ENCODE measurements at regions not wholly inside any gene's neighbourhood (a gene's known extent, or its start where the extent isn't known, plus 50 kb on each side); places are given as distances from the start of the nearest gene placed in this dataset.

DNA sequence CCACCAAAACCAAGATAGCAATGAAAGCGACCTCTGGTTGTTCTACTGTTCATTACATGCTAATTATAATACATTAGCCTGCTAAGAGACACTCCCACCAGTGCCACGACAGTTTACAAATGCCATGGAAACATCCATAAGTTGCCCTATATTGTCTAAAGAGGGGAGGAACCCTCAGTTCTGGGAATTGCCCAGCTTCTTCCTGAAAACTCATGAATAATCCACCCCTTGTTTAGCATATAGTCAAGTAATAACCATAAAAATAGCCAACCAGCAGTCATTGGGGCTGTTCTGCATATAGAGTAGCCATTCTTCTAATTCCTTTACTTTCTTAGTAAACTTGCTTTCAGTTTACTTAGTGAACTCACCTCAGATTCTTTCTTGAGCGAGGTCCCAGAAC, 189.8 kb upstream of the SOX11 start:
- DNase-seq = no peak
- in situ Hi-C loops (cut with HindIII; ENCODE audit: low pct_ligation_motif_present, low pct_unique_long_range_greater_than_20kb, low sequenced_read_pairs) = no loop called here

DNA sequence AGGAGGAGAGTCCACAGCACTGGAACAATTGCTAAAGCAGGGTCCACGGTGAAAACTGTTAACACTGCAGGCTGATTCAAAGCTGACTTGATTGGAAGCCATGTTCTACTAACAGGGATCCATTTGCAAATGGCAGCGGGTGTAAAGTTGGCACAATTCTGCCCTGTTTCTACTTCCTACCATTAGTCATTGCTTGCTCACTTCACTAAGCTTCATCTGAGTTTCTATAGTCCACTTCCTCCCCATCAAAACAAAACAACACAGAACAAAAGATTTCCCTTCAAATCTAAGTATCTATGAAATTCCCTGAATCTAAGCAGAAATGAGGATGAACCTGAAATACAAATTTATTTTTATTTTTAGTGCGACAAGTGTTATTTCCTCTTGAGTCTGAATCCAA, 187.4 kb upstream of the SOX11 start:
- in situ Hi-C loops (cut with HindIII; ENCODE audit: low pct_ligation_motif_present, low pct_unique_long_range_greater_than_20kb, low sequenced_read_pairs) = no loop called here
- DNase-seq = no peak

DNA sequence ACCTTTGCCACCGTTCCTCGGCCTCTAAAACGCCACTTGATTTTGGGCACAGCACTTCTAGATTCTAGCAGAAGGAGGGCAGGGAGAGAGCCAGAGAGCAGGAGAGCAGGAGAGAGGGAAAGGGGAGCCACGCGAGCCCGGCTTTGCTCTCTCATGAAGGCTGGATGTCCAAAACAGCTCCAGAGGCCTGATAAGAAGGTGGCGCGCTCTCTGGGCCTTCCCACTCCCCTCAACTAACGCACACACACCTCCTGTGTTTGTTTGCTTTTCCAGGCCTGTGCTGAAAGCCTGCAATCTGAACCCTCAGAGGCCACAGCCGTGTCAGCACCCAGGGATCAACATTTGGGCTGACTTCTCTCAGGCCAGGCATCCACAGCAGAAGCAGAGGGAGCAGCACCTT, 184.8 kb upstream of the SOX11 start:
- no peak for DNase-seq
- in situ Hi-C loops (cut with HindIII; ENCODE audit: low pct_ligation_motif_present, low pct_unique_long_range_greater_than_20kb, low sequenced_read_pairs) = no loop called here

DNA sequence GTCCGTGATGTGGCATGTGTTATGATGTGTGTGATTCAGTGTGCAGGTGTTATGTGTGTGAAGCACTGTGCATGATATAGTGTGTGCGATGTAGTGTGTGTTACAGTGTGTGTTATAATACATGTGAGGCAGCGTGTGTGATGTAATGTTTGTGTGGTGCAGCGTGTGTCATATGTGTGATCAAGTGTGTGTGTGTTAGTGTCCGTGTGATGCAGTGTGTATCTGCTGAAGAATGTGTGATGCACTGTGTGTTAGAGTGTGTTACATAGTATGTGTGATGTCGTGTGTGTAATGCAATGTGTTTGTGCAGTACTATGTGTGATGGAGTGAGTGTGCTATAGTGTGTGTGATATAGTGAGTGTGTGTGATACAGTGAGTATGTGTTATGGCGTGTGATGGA, 182.8 kb upstream of the SOX11 start:
- in situ Hi-C loops (cut with HindIII; ENCODE audit: low pct_ligation_motif_present, low pct_unique_long_range_greater_than_20kb, low sequenced_read_pairs) = no loop called here
- DNase-seq = no peak

DNA sequence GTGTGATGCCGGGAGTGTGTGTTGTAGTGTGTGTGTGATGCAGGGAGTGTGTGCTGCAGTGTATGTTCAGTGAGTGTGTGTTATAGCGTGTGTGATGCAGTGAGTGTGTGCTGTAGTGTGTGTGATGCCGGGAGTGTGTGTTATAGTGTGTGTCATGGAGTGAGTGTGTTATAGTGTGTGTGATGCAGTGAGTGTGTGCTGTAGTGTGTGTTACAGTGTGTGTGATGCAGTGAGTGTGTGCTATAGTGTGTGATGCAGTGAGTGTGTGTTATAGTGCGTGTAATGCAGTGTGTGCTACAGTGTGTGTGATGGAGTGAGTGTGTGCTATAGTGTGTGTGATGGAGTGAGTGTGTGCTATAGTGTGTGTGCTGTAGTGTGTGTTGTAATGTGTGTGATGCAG, 182.1 kb upstream of the SOX11 start:
- in situ Hi-C loops (cut with HindIII; ENCODE audit: low pct_ligation_motif_present, low pct_unique_long_range_greater_than_20kb, low sequenced_read_pairs) = no loop called here

DNA sequence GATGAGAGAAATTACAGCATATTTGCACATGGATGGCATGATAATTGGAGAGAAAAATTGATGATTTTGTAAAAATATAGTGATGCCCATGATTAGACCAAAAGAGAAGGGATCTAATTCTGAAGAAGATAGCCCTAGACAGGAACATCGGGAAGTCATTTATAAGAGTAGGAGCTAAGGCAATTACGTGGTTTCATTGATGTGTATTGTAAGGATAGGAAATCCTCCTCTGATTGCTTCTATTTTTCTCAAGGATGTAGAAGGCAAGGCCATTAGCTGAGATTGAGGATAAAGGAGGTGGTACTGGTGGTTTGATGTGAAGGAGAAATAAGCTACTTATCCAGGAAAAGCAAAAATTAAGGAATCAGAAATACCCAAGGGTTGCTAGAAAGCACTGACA, 176.5 kb upstream of the SOX11 start:
- no peak for DNase-seq
- in situ Hi-C loops (cut with HindIII; ENCODE audit: low pct_ligation_motif_present, low pct_unique_long_range_greater_than_20kb, low sequenced_read_pairs) = no loop called here

More for the DNA sequence above, 182.1 kb upstream of the SOX11 start:
- DNase-seq = no peak

DNA sequence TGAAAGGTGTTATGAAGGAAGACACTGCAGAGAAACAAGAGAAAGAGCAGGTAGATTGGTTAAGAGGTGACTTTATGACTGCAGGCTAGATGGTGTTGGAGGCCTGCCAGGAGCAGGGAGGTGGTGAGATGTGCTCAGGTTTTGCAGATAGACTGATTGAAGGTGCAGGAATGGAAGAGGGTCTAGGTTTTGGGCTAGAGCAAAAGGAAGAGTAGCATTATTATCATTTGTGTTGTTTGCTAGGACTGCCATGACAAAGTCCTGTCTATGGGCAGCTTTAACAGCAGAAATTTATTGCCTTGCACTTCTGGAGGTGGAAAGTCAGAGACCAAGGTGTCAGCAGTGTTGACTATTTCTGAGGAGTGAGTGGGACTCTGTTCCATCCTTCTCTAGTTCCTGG, 172.9 kb upstream of the SOX11 start:
- no peak for DNase-seq
- in situ Hi-C loops (cut with HindIII; ENCODE audit: low pct_ligation_motif_present, low pct_unique_long_range_greater_than_20kb, low sequenced_read_pairs) = no loop called here

DNA sequence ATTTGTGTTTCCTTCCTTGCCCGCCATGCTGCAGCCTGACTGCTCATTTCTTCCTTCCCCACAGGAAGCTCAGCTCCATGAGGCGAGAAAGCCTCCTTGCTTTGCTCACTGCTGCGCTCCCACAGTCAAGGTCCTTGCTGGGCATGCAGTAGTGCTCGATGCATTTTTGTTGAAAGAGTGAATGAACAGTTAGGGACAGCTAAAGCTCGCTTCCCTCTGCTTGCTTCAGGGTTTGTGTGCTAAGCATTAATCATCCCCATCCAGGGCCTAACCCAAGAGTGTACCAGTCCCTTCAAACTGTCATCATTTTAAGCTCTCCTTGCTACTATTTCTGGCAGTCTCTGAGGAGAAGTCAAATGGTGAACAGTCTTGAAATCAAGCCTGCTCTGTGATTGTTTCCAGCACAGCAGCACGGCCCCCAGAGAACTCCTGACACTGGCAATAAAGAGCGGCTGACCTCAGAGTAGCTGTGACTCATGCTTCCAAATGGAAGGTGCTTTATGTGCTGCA, 171.7 kb upstream of the SOX11 start:
- in situ Hi-C loops (cut with HindIII; ENCODE audit: low pct_ligation_motif_present, low pct_unique_long_range_greater_than_20kb, low sequenced_read_pairs) = no loop called here
- DNase-seq = no peak

DNA sequence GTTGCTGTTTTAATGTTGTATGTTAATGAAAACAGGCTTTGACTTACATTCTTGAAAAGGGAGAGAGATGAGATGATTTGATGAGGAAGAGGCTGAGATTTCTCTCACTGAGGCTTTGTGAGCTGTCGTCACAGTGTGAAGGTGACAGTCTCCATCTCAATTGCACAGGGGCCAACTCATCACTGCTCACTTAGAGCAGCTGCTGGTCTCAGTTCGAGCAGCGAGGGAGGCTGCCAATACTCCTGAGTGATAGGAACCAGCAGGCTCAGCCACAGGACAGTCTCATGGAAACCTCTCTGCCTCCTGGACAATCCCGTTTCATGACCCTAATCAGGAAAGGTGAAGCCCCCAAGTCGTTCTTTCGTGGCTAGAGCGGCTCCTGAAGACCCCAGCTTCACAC, 170.7 kb upstream of the SOX11 start:
- DNase-seq = no peak
- in situ Hi-C loops (cut with HindIII; ENCODE audit: low pct_ligation_motif_present, low pct_unique_long_range_greater_than_20kb, low sequenced_read_pairs) = no loop called here

DNA sequence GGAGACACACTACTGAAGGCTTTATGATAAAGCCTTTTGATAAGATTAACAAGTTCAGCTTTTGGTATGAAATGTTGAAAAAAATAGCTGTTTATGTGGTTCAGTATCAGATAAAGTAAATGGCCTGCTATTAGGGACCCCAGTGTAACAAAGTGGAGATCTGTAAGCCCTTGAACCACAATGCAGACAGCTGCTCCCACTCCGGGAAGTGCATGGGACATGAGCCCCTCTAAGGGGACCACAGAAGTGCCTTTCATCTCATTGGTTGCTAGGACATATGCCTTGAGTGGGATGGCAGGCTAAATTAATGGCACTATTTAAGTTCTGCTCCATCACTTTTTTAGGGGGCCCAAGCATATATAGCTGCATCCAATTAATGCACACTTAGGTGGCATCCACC, 167.6 kb upstream of the SOX11 start:
- DNase-seq = no peak
- in situ Hi-C loops (cut with HindIII; ENCODE audit: low pct_ligation_motif_present, low pct_unique_long_range_greater_than_20kb, low sequenced_read_pairs) = no loop called here

DNA sequence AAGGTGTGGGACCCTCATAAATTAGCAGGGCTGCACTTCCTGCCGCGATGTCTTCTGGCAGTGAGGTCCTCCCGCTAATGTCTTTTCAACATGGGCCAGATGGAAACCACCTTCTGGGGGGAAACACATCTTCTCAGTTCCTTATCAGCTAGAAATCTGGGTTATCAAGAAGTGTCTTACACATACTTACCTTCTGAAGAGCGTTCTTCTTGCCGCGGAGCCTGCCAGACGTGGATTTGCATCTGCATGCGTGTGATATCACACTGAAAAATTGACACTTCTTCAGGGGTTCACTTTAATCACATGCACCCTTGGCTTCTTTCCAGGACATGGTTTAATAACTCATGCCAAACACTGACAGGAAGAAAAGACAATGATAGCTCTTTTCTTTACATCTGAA, 163.5 kb upstream of the SOX11 start:
- in situ Hi-C loops (cut with HindIII; ENCODE audit: low pct_ligation_motif_present, low pct_unique_long_range_greater_than_20kb, low sequenced_read_pairs) = no loop called here
- DNase-seq = no peak

DNA sequence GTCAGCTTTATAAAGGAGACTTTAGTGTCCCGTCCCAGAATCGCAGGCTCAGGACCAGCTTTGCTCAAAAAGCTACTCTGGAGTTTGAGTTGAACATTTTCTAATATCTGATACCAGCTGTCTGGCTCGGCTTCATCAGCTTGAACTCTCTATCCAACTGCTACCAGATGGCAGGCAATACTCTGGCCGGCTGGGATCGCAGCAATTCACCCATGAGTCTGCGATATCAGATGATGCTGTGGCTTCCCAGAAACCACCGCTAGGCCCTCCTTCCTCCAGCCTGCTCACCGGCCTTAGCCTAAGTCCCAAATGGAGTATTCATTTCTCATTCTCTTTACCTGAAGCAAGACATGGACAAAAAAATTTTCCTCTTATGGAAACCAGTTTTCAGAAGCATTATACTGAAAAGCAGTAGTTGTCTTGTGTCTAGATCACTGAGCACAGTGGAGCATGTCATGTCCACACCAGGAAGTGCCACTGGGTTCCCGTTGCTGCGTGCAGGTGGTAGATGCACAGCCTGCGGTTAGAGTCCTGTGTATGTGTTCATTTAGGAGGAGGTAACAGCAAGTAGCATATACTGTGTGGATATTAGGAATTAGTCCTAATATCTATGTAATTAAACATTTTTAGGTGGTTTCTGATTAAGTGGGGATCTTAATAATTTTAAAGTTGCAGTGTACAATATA, 162.0 kb upstream of the SOX11 start:
- DNase-seq = no peak
- in situ Hi-C loops (cut with HindIII; ENCODE audit: low pct_ligation_motif_present, low pct_unique_long_range_greater_than_20kb, low sequenced_read_pairs) = no loop called here

DNA sequence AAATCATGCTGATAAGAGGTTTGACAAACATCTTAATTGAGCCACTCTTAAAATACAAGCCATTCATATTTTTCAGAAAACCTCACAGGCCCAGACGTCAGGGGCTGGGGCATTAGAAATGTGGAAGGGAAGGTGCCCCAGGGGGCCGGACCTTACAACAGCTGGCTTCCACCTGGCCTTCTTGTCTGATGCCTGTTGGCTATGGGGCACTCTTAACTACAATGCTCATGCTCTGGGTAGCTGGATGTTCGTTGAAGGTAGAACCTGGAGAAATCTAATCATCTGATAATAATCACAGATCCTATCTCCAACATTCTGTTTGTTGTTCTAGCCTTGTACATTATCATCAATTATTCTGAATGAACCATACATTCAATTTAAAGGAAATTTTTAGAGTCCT, 156.9 kb upstream of the SOX11 start:
- in situ Hi-C loops (cut with HindIII; ENCODE audit: low pct_ligation_motif_present, low pct_unique_long_range_greater_than_20kb, low sequenced_read_pairs) = no loop called here
- no peak for DNase-seq

DNA sequence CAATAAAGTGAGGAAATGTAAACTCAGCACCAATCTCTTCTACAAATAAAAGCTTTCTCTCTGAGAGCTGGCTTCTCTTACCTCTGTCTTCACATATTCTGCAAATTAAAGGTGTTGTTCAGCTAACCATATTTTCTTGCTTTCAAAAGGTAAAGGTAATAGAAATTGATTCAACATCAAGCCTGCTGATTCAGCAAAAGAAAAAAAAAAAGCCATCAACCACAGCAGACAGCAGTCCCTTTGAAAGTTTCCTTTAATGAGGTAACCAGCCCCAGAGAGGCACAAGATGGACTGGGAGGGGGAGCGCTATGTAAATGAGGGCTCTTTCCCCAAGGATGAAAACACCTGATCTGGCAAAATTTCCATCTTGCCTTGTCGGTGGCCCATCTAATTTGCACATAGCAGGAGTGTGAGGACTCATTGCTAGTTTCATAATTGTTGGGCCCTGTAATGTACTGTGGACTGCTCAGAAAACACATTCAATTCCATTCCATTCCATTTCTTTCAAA, 154.9 kb upstream of the SOX11 start:
- no peak for DNase-seq
- in situ Hi-C loops (cut with HindIII; ENCODE audit: low pct_ligation_motif_present, low pct_unique_long_range_greater_than_20kb, low sequenced_read_pairs) = no loop called here

DNA sequence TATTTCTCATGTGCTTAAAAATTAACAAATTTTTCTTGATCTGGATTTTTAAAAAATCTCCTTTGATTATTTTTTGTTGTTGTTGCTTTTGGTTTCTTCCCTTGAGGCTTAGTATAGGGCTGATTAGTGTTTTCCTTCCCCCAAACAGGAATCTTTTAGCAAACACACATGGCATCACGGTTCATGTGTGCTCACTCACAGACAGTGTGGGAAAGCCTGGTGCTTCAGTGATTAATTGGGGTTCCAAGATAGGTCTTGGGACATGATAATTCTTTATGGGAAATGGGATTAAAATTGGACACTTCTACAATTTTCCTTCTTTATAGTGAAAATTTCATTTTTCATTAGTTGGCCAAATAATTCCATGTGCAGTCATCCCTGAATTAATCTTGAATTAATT, 153.9 kb upstream of the SOX11 start:
- DNase-seq = no peak
- in situ Hi-C loops (cut with HindIII; ENCODE audit: low pct_ligation_motif_present, low pct_unique_long_range_greater_than_20kb, low sequenced_read_pairs) = no loop called here

DNA sequence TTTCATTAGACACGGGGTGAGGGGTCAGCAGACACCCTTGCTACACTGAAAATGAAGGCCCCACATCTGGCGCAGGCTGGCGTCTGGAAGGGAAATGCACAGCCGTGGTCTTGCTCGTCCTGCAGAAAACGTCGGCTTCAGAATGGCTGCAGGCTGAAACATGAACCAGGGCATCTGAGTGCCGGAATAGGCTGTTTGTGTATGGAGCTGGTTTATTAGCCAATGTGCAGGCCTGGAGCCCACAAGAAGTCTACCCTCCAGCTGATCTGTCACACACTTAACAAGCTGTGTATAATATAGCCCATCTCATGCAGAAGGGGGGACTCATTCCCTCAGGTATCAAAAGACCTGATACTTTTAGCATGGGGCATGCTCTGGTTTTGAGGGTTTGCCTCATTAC, 153.4 kb upstream of the SOX11 start:
- DNase-seq = no peak
- in situ Hi-C loops (cut with HindIII; ENCODE audit: low pct_ligation_motif_present, low pct_unique_long_range_greater_than_20kb, low sequenced_read_pairs) = no loop called here

DNA sequence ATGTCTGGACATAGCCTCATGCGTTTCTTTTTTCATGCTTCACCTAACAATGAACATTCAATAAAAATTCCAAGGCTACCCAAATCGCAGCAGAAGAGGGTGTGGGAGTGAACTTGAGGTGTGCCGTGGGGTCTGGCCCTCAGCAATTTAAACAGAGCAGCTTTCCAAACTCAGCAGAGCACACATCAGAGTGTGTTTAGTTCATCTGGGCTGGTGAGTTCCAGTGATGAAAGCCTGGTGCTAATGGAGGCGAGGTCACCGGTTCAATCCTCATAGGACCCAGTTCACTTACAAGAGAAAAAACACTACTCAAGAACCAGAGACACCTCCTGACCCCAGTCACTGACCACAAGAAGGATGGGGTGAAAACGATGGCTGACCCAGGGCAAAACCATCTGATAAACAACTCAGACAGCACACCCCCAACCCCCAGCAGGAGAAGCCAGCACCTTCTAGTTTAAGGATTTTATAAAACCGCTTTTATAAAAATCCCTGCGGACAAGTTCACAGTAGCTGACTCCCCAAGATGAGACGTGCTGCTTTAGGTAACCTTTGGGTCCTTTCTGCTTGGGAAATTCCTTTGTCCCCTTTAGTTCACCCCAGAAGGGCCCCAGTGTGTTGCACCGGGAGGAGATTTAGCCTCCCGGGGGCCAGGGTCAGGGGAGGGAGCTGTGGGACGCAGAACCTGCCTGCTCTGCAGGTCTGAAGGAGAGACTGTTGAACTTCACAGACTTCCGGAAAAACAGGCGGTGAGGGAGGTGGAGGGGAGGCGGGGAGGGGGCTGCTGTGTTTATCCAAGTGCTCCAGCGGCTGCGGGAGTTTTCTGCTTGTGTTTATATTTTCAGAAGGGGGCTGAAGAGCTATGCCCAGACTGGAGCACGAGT, 152.7 kb upstream of the SOX11 start:
- no peak for DNase-seq
- in situ Hi-C loops (cut with HindIII; ENCODE audit: low pct_ligation_motif_present, low pct_unique_long_range_greater_than_20kb, low sequenced_read_pairs) = no loop called here

DNA sequence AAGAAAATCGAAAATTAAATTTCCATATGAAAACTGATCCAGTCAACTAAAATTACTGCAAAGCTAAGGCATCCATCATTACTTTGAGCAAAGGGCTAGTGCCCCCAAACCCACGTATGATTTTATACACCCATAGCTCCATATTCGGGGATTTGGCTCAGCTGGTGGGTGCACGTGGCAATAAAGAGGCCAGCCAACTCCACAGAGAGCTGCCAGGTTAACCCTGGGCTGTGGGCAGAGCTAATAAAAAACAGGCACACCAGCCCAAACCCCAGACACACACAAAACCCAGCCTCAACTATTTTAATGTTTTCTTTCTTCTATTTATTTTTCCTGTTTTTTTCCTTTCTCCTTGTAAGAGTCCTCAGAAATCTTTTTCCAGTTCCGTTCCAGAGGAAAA, 151.3 kb upstream of the SOX11 start:
- in situ Hi-C loops (cut with HindIII; ENCODE audit: low pct_ligation_motif_present, low pct_unique_long_range_greater_than_20kb, low sequenced_read_pairs) = no loop called here

DNA sequence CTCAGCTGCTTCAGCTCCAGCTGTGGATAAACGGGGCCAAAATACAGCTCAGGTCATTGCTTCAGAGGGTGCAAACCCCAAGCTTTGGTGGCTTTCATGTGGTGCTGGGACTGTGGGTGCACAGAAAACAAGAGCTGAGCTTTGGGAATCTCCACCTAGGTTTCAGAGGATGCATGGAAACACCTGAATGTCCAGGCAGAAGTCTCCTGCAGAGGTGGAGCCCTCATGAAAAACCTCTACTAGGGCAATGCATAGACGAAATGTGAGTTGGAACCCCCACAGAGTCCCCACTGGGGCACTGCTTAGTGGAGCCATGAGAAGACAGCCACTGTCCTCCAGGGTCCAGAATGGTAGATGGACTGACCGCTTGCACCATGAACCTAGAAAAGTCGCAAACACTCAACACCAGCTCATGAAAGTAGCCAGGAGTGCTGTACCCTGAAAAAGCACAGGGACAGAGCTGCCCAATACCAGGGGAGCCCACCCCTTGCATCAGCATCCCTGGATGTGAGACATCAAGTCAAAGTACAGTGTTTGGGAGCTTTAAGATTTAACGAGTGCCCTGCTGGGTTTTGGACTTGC, 147.9 kb upstream of the SOX11 start:
- in situ Hi-C loops (cut with HindIII; ENCODE audit: low pct_ligation_motif_present, low pct_unique_long_range_greater_than_20kb, low sequenced_read_pairs) = no loop called here

More for the DNA sequence above, 151.3 kb upstream of the SOX11 start:
- no peak for DNase-seq

More for the DNA sequence above, 147.9 kb upstream of the SOX11 start:
- no peak for DNase-seq

Data from ACHN (cell line).